ENCODE measurements at regions not wholly inside any gene's neighbourhood (a gene's known extent, or its start where the extent isn't known, plus 50 kb on each side); places are given as distances from the start of the nearest gene placed in this dataset.

DNA sequence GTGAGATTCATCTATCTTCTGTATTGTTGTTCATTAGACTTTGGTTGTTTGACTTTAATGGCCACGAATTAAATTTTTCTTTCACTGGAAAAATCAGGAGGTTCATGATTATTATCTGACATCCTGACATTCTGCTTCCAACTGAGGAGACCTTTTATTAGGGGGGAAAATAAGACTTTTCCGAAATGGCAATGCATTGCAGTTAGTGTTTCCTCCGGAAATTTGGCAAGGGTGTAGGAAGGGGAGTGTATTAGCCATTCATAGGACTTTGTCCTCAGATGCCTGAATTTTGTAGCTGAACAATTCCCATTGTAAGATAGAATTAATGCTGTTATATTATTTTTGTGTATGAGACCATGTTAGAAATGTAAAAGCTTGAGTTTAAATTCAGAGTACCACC, 450.6 kb upstream of the TGFBR2 start:
- TF ChIP-seq, protein P1, sequence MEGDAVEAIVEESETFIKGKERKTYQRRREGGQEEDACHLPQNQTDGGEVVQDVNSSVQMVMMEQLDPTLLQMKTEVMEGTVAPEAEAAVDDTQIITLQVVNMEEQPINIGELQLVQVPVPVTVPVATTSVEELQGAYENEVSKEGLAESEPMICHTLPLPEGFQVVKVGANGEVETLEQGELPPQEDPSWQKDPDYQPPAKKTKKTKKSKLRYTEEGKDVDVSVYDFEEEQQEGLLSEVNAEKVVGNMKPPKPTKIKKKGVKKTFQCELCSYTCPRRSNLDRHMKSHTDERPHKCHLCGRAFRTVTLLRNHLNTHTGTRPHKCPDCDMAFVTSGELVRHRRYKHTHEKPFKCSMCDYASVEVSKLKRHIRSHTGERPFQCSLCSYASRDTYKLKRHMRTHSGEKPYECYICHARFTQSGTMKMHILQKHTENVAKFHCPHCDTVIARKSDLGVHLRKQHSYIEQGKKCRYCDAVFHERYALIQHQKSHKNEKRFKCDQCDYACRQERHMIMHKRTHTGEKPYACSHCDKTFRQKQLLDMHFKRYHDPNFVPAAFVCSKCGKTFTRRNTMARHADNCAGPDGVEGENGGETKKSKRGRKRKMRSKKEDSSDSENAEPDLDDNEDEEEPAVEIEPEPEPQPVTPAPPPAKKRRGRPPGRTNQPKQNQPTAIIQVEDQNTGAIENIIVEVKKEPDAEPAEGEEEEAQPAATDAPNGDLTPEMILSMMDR (IDR thresholded peaks at IDR 0.05; ENCODE audit: low read length, missing control alignments), result no peak
- DNase-seq (ENCODE audit: low read depth), result no peak
- H3K4me3 ChIP-seq (replicated peaks; ENCODE audit: low read depth, low read length), result no peak overlapping the region

DNA sequence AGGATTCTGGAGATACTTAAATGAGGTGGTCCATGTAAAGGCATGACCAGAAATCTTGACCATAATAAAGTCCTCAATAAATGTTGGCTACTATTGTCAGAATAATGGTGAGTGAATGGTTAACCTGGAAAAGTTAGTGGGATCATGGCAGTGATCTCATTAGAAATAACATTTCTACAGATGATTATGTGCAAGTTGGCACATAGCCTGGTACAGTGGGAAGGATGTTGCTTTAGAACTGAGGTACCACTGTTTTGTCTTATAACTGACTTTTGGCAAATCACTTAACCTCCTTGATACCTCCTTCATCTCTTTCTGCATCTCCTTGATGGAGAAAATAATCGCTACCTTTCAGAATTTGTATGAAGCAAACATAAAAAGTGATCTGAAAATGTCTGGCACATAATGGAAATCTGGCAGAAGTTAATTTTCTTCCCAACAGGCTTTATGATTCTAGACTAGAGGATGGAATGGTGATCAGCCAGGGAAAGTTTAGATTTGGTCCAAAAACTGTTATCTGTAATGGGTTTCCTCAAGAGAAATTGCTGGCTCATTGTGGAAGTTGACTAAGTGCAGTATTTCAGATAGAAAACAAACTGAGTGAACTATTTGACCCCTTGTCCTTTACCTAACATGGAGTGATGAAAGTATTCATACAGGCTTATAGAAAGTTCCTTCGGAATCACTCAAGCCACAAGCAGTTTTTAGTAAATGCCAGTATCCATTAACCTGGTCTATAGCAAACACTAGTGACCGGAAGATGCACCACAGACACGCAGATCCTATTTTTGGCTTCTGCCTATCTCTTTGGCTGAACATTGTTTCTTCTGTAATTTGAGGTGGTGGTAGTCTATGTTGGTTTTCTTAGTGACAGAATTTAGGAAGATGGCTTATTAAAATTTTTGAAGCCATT, 449.6 kb upstream of the TGFBR2 start:
- peak; percentile 67 for DNase-seq (ENCODE audit: low read depth)
- TF ChIP-seq, protein P1 (IDR thresholded peaks at IDR 0.05; ENCODE audit: low read length, missing control alignments), result no peak
- H3K4me3 ChIP-seq (replicated peaks; ENCODE audit: low read depth, low read length), result no peak overlapping the region

DNA sequence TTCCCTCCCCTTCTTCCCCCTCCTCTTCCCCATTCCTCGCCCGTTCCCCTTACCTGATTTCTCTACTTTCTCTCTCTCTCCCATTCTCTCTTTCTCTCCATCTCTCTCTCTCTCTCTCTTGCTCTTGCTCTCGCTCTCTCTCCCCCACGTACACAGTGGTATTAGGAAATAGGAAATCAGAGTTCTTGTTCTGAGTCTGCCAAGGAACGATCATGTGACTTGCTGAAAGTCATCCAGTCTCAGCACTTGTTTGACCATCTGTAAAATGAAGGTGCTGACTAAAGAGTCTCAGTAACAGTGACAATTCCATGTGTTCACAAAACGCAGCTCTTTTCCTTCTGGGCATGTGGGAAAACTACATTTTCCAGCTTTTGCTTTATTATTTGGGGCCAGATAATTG, 445.0 kb upstream of the TGFBR2 start:
- H3K4me3 ChIP-seq (replicated peaks; ENCODE audit: low read depth, low read length), result peak overlapping the region; percentile 19
- TF ChIP-seq, protein P1 (IDR thresholded peaks at IDR 0.05; ENCODE audit: low read length, missing control alignments), result no peak
- DNase-seq (ENCODE audit: low read depth), result peak; percentile 94

DNA sequence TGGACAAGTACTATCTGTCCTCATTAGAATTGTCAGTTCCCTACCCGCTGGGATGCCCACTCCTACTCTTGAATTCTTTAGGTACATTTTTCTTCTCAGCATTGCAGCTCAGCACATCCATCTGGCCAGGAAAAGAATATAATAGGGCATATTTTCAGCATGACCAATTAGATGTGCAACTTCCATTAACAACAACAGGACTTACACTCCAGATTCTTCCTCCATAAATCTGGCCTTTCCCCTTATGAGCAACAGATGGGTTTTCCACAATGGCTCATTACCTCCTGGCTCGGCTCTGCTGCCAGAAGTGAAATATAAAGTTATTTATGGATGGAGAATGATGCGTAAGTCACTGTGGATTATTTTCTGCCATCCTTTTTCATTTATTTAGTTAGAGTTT, 443.8 kb upstream of the TGFBR2 start:
- H3K4me3 ChIP-seq (replicated peaks; ENCODE audit: low read depth, low read length), result no peak overlapping the region
- TF ChIP-seq, protein P1 (IDR thresholded peaks at IDR 0.05; ENCODE audit: low read length, missing control alignments), result no peak
- DNase-seq (ENCODE audit: low read depth), result peak; percentile 81

DNA sequence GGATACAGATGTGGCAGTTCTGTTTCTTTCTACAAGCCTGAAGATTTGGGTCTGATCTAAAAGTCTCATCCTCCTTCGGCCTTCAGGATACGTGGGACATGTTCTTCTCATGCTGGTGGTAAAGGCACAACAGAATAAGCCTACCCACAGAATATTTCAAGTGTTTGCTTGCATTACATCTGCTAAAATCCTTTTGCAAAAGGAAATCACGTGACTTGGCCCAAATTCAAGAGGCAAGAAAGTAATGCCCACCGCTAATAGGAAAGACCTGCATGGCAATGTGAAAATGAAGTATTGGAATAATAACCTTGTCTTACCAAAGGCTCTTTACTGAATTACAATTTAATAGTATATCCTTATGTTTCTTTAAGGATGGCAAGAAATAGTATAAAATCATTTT, 439.9 kb upstream of the TGFBR2 start:
- DNase-seq (ENCODE audit: low read depth), result no peak
- no peak overlapping the region for H3K4me3 ChIP-seq (replicated peaks; ENCODE audit: low read depth, low read length)
- TF ChIP-seq, protein P1 (IDR thresholded peaks at IDR 0.05; ENCODE audit: low read length, missing control alignments), result no peak

DNA sequence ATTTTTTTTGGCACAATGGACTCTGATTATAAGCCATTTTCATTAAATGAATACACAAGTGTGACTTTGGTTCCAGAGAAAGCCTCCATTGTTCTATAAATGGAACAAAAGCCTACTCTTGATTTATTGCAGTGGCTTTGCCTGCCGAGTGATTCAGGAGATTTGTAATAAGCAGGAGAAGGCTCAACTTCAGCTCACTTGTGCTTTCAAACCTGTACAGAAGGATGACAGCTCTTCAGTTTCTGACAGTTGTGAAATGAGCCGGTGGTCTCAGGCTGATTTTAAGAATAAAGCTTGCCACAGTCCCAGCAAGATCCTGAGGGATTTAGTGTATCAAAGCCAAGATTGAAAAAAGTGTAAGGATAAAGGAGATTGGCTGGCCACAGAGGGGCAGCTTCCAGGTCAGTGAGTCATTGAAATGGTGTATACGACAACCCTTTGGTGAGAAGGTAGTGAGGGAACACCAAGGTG, 438.8 kb upstream of the TGFBR2 start:
- TF ChIP-seq, protein P1 (IDR thresholded peaks at IDR 0.05; ENCODE audit: low read length, missing control alignments), result no peak
- no peak for DNase-seq (ENCODE audit: low read depth)
- H3K4me3 ChIP-seq (replicated peaks; ENCODE audit: low read depth, low read length), result no peak overlapping the region
